ENCODE measurements at regions not wholly inside any gene's neighbourhood (a gene's known extent, or its start where the extent isn't known, plus 50 kb on each side); places are given as distances from the start of the nearest gene placed in this dataset.

DNA sequence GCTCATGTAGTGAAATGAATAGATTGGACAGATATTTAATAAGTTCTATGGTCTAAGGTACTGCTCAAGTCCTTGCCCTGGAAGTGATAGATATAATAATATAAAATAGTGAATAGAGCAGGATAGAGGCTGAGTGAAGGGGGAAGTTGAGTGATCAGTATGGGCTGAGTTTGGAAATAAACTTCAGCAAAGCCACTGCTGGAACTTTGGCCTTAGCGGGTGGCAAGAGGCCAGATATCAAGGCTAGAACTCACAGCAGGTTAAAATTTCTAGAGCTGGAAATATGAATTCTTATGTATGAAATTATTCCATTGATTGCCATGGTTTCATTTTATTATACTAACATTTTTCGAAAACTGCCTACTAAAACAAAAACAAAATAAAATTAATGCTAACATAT lies 267.6 kb upstream of the DPH6 start:
- H3K36me3 ChIP-seq (ENCODE audit: control insufficient read depth, insufficient read depth, low read length) = no peaks in the 10 kb centered on the region
- WGBS, 2 experiments = 85 to 96% methylated on average over 1 of the region's 2 CpGs
- no peaks in the 10 kb centered on the region for H3K4me1 ChIP-seq (ENCODE audit: control insufficient read depth, insufficient read depth, low read length)
- no peaks in the 10 kb centered on the region for H3K27me3 ChIP-seq (ENCODE audit: control insufficient read depth, insufficient read depth, low read length, poor library complexity, severe bottlenecking)
- no peaks in the 10 kb centered on the region for H3K9me3 ChIP-seq (ENCODE audit: control insufficient read depth, low read length)
- H3K27ac ChIP-seq (ENCODE audit: insufficient read depth, low read depth, low read length, poor library complexity, severe bottlenecking) = no peak overlapping the region
- no peak overlapping the region for H3K4me3 ChIP-seq (ENCODE audit: insufficient read depth, low read depth, low read length)

DNA sequence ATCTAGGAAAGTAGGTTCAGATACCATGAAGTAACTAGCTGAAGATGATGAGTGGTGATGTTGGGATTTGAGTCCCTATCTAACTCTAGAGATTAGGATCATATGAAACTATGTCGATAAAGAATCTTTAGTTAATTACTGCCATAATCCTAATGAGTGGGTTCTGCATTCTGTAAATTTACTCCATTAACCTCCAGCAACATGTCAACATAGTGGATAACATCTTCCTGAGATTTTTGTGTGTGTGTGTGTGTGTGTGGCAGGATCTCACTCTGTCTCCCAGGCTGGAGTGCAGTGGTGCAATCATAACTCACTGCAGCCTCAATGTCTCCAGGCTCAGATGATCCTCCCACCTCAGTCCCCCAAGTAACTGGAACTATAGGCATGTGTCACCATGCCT lies 272.9 kb upstream of the DPH6 start:
- Histone ChIP-seq H3K4me3 (ENCODE audit: insufficient read depth, low read depth, low read length) (no peak overlapping the region), H3K27me3 (ENCODE audit: control insufficient read depth, insufficient read depth, low read length, poor library complexity, severe bottlenecking) (no peaks in the 10 kb centered on the region), H3K9me3 (ENCODE audit: control insufficient read depth, low read length) (no peaks in the 10 kb centered on the region), H3K27ac (ENCODE audit: insufficient read depth, low read depth, low read length, poor library complexity, severe bottlenecking) (no peak overlapping the region), H3K36me3 (ENCODE audit: control insufficient read depth, insufficient read depth, low read length) (no peaks in the 10 kb centered on the region), H3K4me1 (ENCODE audit: control insufficient read depth, insufficient read depth, low read length) (no peaks in the 10 kb centered on the region)
- 100% methylated on average over 1 of the region's 1 CpG; no CpG with 5 or more reads in 1 of the 2 experiments for WGBS, 2 experiments

DNA sequence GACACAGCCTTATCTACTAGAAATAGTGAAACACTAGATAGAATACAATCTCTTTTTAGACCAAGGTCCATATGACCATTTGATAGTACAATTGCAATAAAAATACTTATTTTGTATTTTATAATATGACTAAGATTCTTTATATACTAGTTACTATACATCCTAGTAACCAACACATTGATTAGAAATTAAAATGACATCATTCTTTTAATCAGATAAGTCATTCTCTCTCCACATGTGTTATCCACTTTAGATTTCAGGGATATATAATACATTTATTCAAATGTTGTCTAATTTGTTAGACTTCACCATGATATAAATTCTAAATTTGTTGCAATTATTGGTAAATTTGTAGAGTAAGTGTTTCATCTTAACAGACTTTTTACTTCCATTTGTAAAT lies 276.2 kb upstream of the DPH6 start:
- no peak overlapping the region for H3K27ac ChIP-seq (ENCODE audit: insufficient read depth, low read depth, low read length, poor library complexity, severe bottlenecking)
- H3K36me3 ChIP-seq (ENCODE audit: control insufficient read depth, insufficient read depth, low read length) = no peaks in the 10 kb centered on the region
- H3K9me3 ChIP-seq (ENCODE audit: control insufficient read depth, low read length) = no peaks in the 10 kb centered on the region
- no peaks in the 10 kb centered on the region for H3K27me3 ChIP-seq (ENCODE audit: control insufficient read depth, insufficient read depth, low read length, poor library complexity, severe bottlenecking)
- no peaks in the 10 kb centered on the region for H3K4me1 ChIP-seq (ENCODE audit: control insufficient read depth, insufficient read depth, low read length)
- H3K4me3 ChIP-seq (ENCODE audit: insufficient read depth, low read depth, low read length) = no peak overlapping the region

GRCh38 chr15:35827141-35827540 lies 281.2 kb upstream of the DPH6 start:
- H3K9me3 ChIP-seq (ENCODE audit: control insufficient read depth, low read length) = no peaks in the 10 kb centered on the region
- H3K36me3 ChIP-seq (ENCODE audit: control insufficient read depth, insufficient read depth, low read length) = no peaks in the 10 kb centered on the region
- H3K4me3 ChIP-seq (ENCODE audit: insufficient read depth, low read depth, low read length) = no peak overlapping the region
- no peaks in the 10 kb centered on the region for H3K4me1 ChIP-seq (ENCODE audit: control insufficient read depth, insufficient read depth, low read length)
- no peak overlapping the region for H3K27ac ChIP-seq (ENCODE audit: insufficient read depth, low read depth, low read length, poor library complexity, severe bottlenecking)
- H3K27me3 ChIP-seq (ENCODE audit: control insufficient read depth, insufficient read depth, low read length, poor library complexity, severe bottlenecking) = no peaks in the 10 kb centered on the region
- 71 to 90% methylated on average over 1 of the region's 1 CpG for WGBS, 2 experiments

DNA sequence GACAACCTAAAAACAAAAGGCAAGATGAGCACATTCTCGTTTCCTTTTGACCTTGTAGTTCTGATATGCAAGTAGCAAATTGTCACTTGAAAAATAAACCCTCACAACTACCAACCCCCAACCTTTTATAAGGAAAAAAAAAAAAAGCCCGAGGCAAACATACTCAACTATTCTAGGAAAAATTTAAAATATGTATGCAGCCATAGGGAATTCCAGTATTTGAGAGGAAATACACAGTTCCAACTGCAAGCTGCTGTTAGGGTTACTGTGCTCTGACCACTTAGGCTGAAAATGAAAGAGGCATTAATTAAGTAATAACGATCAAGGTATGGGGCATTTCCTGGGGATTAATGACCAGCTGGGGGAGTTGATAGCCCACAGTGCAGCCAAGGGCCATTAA lies 281.9 kb upstream of the DPH6 start:
- Histone ChIP-seq H3K9me3 (ENCODE audit: control insufficient read depth, low read length) (no peaks in the 10 kb centered on the region), H3K36me3 (ENCODE audit: control insufficient read depth, insufficient read depth, low read length) (no peaks in the 10 kb centered on the region), H3K4me3 (ENCODE audit: insufficient read depth, low read depth, low read length) (no peak overlapping the region), H3K27ac (ENCODE audit: insufficient read depth, low read depth, low read length, poor library complexity, severe bottlenecking) (no peak overlapping the region), H3K4me1 (ENCODE audit: control insufficient read depth, insufficient read depth, low read length) (no peaks in the 10 kb centered on the region), H3K27me3 (ENCODE audit: control insufficient read depth, insufficient read depth, low read length, poor library complexity, severe bottlenecking) (no peaks in the 10 kb centered on the region)
- 90 to 97% methylated on average over 2 of the region's 3 CpGs for WGBS, 2 experiments

DNA sequence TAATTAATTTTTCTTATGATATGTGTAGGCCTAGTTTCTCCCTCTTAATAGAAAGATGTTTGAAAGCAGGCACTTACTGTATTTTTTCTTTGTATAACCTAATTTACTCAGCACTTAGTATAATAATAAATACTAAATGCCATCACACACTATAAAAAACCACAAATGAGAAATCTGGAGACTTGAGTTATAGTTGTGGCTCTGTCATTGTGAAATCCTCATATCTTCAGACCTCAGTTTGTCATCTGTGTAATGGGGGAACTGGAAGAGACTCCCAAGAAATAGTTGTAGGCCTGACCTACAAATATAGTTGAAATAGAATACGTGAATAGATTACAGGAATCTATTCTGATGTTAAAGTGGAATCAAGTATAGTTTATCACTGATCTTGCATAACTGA lies 287.6 kb upstream of the DPH6 start:
- H3K4me1 ChIP-seq (ENCODE audit: control insufficient read depth, insufficient read depth, low read length) = no peaks in the 10 kb centered on the region
- no peaks in the 10 kb centered on the region for H3K27me3 ChIP-seq (ENCODE audit: control insufficient read depth, insufficient read depth, low read length, poor library complexity, severe bottlenecking)
- H3K4me3 ChIP-seq (ENCODE audit: insufficient read depth, low read depth, low read length) = no peak overlapping the region
- H3K9me3 ChIP-seq (ENCODE audit: control insufficient read depth, low read length) = no peaks in the 10 kb centered on the region
- WGBS, 2 experiments = 100% methylated on average over 1 of the region's 1 CpG
- no peak overlapping the region for H3K27ac ChIP-seq (ENCODE audit: insufficient read depth, low read depth, low read length, poor library complexity, severe bottlenecking)
- no peaks in the 10 kb centered on the region for H3K36me3 ChIP-seq (ENCODE audit: control insufficient read depth, insufficient read depth, low read length)

- WGBS, 2 experiments = 85 to 93% methylated on average over 4 of the region's 4 CpGs
Observed at GRCh38 chr15:35834216-35834830, 288.4 kb upstream of the DPH6 start.

GRCh38 chr15:35834866-35835265 lies 288.9 kb upstream of the DPH6 start:
- Histone ChIP-seq H3K4me1 (ENCODE audit: control insufficient read depth, insufficient read depth, low read length) (no peaks in the 10 kb centered on the region), H3K9me3 (ENCODE audit: control insufficient read depth, low read length) (no peaks in the 10 kb centered on the region), H3K27me3 (ENCODE audit: control insufficient read depth, insufficient read depth, low read length, poor library complexity, severe bottlenecking) (no peaks in the 10 kb centered on the region), H3K4me3 (ENCODE audit: insufficient read depth, low read depth, low read length) (no peak overlapping the region), H3K36me3 (ENCODE audit: control insufficient read depth, insufficient read depth, low read length) (no peaks in the 10 kb centered on the region), H3K27ac (ENCODE audit: insufficient read depth, low read depth, low read length, poor library complexity, severe bottlenecking) (no peak overlapping the region)
- 65 to 100% methylated on average over 2 of the region's 2 CpGs for WGBS, 2 experiments

More at GRCh38 chr15:35834216-35834830, 288.4 kb upstream of the DPH6 start:
- Histone ChIP-seq H3K4me3 (ENCODE audit: insufficient read depth, low read depth, low read length) (no peak overlapping the region), H3K9me3 (ENCODE audit: control insufficient read depth, low read length) (no peaks in the 10 kb centered on the region), H3K4me1 (ENCODE audit: control insufficient read depth, insufficient read depth, low read length) (no peaks in the 10 kb centered on the region), H3K27me3 (ENCODE audit: control insufficient read depth, insufficient read depth, low read length, poor library complexity, severe bottlenecking) (no peaks in the 10 kb centered on the region), H3K27ac (ENCODE audit: insufficient read depth, low read depth, low read length, poor library complexity, severe bottlenecking) (no peak overlapping the region), H3K36me3 (ENCODE audit: control insufficient read depth, insufficient read depth, low read length) (no peaks in the 10 kb centered on the region)

DNA sequence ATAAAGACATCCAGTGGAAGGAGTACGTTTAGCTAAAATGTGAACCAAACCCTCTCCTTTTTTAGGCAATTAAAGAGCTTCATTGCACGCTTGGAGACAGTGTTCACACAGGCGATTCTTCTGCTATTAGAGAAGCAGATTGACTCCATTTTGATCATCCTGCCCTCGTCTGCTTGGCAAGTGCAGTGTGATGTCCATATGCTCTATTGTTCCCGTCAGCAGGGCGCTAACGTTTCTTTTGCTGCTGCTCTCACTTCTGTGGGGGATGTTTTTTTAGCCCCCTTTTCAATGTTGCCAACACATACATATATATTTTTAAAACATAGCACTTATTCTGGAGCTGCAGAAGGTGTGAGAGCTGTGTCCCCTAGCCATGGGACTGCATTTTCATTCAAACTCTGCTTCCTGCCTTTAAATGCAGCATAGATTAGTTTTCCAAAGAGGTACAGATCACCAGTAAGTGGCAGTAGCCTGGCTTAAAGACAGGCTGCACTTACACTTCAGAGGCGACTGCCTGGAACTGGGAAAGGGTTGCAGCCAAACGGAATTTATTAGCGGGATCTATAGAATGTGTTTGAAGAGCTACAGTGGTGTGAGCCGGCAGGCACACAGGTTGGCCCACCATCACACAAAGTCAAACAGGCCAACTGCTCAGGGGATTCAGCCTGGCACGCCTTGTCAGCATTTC lies 292.6 kb upstream of the DPH6 start:
- Histone ChIP-seq H3K36me3 (ENCODE audit: control insufficient read depth, insufficient read depth, low read length) (no peaks in the 10 kb centered on the region), H3K27me3 (ENCODE audit: control insufficient read depth, insufficient read depth, low read length, poor library complexity, severe bottlenecking) (no peaks in the 10 kb centered on the region), H3K4me1 (ENCODE audit: control insufficient read depth, insufficient read depth, low read length) (peaks cover 5% of the 10 kb centered on the region), H3K27ac (ENCODE audit: insufficient read depth, low read depth, low read length, poor library complexity, severe bottlenecking) (no peak overlapping the region), H3K4me3 (ENCODE audit: insufficient read depth, low read depth, low read length) (no peak overlapping the region), H3K9me3 (ENCODE audit: control insufficient read depth, low read length) (no peaks in the 10 kb centered on the region)
- 70 to 82% methylated on average over 12 of the region's 12 CpGs for WGBS, 2 experiments

- no peaks in the 10 kb centered on the region for H3K27me3 ChIP-seq (ENCODE audit: control insufficient read depth, insufficient read depth, low read length, poor library complexity, severe bottlenecking)
- H3K36me3 ChIP-seq (ENCODE audit: control insufficient read depth, insufficient read depth, low read length) = no peaks in the 10 kb centered on the region
- no peaks in the 10 kb centered on the region for H3K9me3 ChIP-seq (ENCODE audit: control insufficient read depth, low read length)
- peaks cover 5% of the 10 kb centered on the region for H3K4me1 ChIP-seq (ENCODE audit: control insufficient read depth, insufficient read depth, low read length)
- no peak overlapping the region for H3K27ac ChIP-seq (ENCODE audit: insufficient read depth, low read depth, low read length, poor library complexity, severe bottlenecking)
- 93 to 94% methylated on average over 3 of the region's 3 CpGs for WGBS, 2 experiments
- H3K4me3 ChIP-seq (ENCODE audit: insufficient read depth, low read depth, low read length) = no peak overlapping the region
Observed at GRCh38 chr15:35842631-35843030, 296.7 kb upstream of the DPH6 start.
